Duodenal mucosa (tissue), 2 donors: ENCODE measurements at regions not wholly inside any gene's neighbourhood (a gene's known extent, or its start where the extent isn't known, plus 50 kb on each side); places are given as distances from the start of the nearest gene placed in this dataset.

Source experiments
- H3K27ac ChIP-seq: one replicate; pipeline ENCODE4 v1.7.0; 2013; ENCODE audit warnings: low read depth, low read length
- H3K27me3 ChIP-seq, 2 donors: one replicate each; pipeline ENCODE4 v1.7.0; 2013; ENCODE audit warnings: low read length in 2 of 2, control low read depth in 1 of 2; ENCODE audit not compliant: insufficient read depth in 2 of 2, control insufficient read depth in 1 of 2
- H3K36me3 ChIP-seq, 2 donors: one replicate each; pipeline ENCODE4 v1.7.0; 2013; ENCODE audit warnings: low read length in 2 of 2, control low read depth in 1 of 2; ENCODE audit not compliant: insufficient read depth in 2 of 2, control insufficient read depth in 1 of 2
- H3K4me1 ChIP-seq, 2 donors: one replicate each; pipeline ENCODE4 v1.7.0; 2013; ENCODE audit warnings: low read length in 2 of 2, control low read depth in 1 of 2; ENCODE audit not compliant: insufficient read depth in 2 of 2, control insufficient read depth in 1 of 2
- H3K4me3 ChIP-seq, 2 donors: one replicate each; pipeline ENCODE4 v1.7.0; 2013; ENCODE audit warnings: low read length in 2 of 2, low read depth in 1 of 2
- H3K9ac ChIP-seq, 2 donors: one replicate each; pipeline ENCODE4 v1.7.0; 2013; ENCODE audit warnings: low read length in 2 of 2, low read depth in 1 of 2
- H3K9me3 ChIP-seq, 2 donors: one replicate each; pipeline ENCODE4 v1.7.0; 2013; ENCODE audit warnings: low read length in 2 of 2, control low read depth in 1 of 2; ENCODE audit not compliant: control insufficient read depth in 1 of 2

GRCh38 chr14:101069666-101070362 is 166.3 kb upstream of the RTL1 start:
- H3K27me3 ChIP-seq, result no peaks in the 10 kb centered on the region
- no peak overlapping the region for H3K27ac ChIP-seq
- H3K36me3 ChIP-seq, result no peaks in the 10 kb centered on the region
- H3K4me3 ChIP-seq, result no peak overlapping the region
- no peaks in the 10 kb centered on the region for H3K4me1 ChIP-seq
- no peaks in the 10 kb centered on the region for H3K9me3 ChIP-seq
- no peak overlapping the region for H3K9ac ChIP-seq

- H3K9ac ChIP-seq, result no peak overlapping the region
- no peak overlapping the region for H3K27ac ChIP-seq
- H3K27me3 ChIP-seq, result peaks cover 0 to under 1% of the 10 kb centered on the region in 2 donors
- H3K9me3 ChIP-seq, result no peaks in the 10 kb centered on the region
- H3K4me1 ChIP-seq, result no peaks in the 10 kb centered on the region
- no peak overlapping the region for H3K4me3 ChIP-seq
- no peaks in the 10 kb centered on the region for H3K36me3 ChIP-seq
These were observed 167.3 kb upstream of the RTL1 start for GRCh38 chr14:101070540-101071492.

- H3K4me1 ChIP-seq, result no peaks in the 10 kb centered on the region
These were observed 168.0 kb upstream of the RTL1 start for GRCh38 chr14:101071493-101071906.

GRCh38 chr14:101072070-101072469 is 168.5 kb upstream of the RTL1 start:
- no peaks in the 10 kb centered on the region for H3K9me3 ChIP-seq
- no peak overlapping the region for H3K27ac ChIP-seq
- H3K4me1 ChIP-seq, result no peaks in the 10 kb centered on the region
- no peak overlapping the region for H3K4me3 ChIP-seq
- no peaks in the 10 kb centered on the region for H3K36me3 ChIP-seq
- peaks cover under 1 to 12% of the 10 kb centered on the region in 2 donors for H3K27me3 ChIP-seq
- H3K9ac ChIP-seq, result no peak overlapping the region

More at GRCh38 chr14:101071493-101071906, 168.0 kb upstream of the RTL1 start:
- H3K9me3 ChIP-seq, result no peaks in the 10 kb centered on the region
- H3K27me3 ChIP-seq, result peaks cover 0 to 7% of the 10 kb centered on the region in 2 donors
- no peaks in the 10 kb centered on the region for H3K36me3 ChIP-seq
- no peak overlapping the region for H3K9ac ChIP-seq
- no peak overlapping the region for H3K27ac ChIP-seq
- no peak overlapping the region for H3K4me3 ChIP-seq

GRCh38 chr14:101072531-101072930 is 169.0 kb upstream of the RTL1 start:
- Histone ChIP-seq H3K4me1 (no peaks in the 10 kb centered on the region), H3K27me3 (peaks cover 5 to 12% of the 10 kb centered on the region in 2 donors), H3K36me3 (no peaks in the 10 kb centered on the region), H3K9me3 (no peaks in the 10 kb centered on the region), H3K9ac (no peak overlapping the region), H3K27ac (no peak overlapping the region), H3K4me3 (no peak overlapping the region)

GRCh38 chr14:101072945-101073597 is 169.5 kb upstream of the RTL1 start:
- peaks cover 7 to 14% of the 10 kb centered on the region in 2 donors for H3K27me3 ChIP-seq
- no peak overlapping the region for H3K27ac ChIP-seq
- H3K36me3 ChIP-seq, result no peaks in the 10 kb centered on the region
- H3K4me1 ChIP-seq, result no peaks in the 10 kb centered on the region
- no peak overlapping the region for H3K9ac ChIP-seq
- H3K4me3 ChIP-seq, result no peak overlapping the region
- H3K9me3 ChIP-seq, result no peaks in the 10 kb centered on the region

- no peaks in the 10 kb centered on the region for H3K36me3 ChIP-seq
- H3K4me3 ChIP-seq, result no peak overlapping the region
- H3K27ac ChIP-seq, result no peak overlapping the region
- peaks cover 7 to 18% of the 10 kb centered on the region in 2 donors for H3K27me3 ChIP-seq
- no peaks in the 10 kb centered on the region for H3K4me1 ChIP-seq
- H3K9me3 ChIP-seq, result no peaks in the 10 kb centered on the region
- H3K9ac ChIP-seq, result no peak overlapping the region
These were observed 170.1 kb upstream of the RTL1 start for GRCh38 chr14:101073598-101073965.

GRCh38 chr14:101074196-101075024 is 170.9 kb upstream of the RTL1 start:
- H3K27ac ChIP-seq, result no peak overlapping the region
- no peak overlapping the region for H3K4me3 ChIP-seq
- no peaks in the 10 kb centered on the region for H3K36me3 ChIP-seq
- H3K9ac ChIP-seq, result no peak overlapping the region
- no peaks in the 10 kb centered on the region for H3K9me3 ChIP-seq
- H3K27me3 ChIP-seq, result peaks cover 7 to 18% of the 10 kb centered on the region in 2 donors
- no peaks in the 10 kb centered on the region for H3K4me1 ChIP-seq

- H3K4me3 ChIP-seq, result no peak overlapping the region
- peaks cover 7 to 18% of the 10 kb centered on the region in 2 donors for H3K27me3 ChIP-seq
- no peak overlapping the region for H3K9ac ChIP-seq
- no peak overlapping the region for H3K27ac ChIP-seq
- H3K36me3 ChIP-seq, result no peaks in the 10 kb centered on the region
- no peaks in the 10 kb centered on the region for H3K4me1 ChIP-seq
- H3K9me3 ChIP-seq, result no peaks in the 10 kb centered on the region
These were observed 171.7 kb upstream of the RTL1 start for GRCh38 chr14:101075025-101075800.
